ENCODE measurements at regions not wholly inside any gene's neighbourhood (a gene's known extent, or its start where the extent isn't known, plus 50 kb on each side); places are given as distances from the start of the nearest gene placed in this dataset.

DNA sequence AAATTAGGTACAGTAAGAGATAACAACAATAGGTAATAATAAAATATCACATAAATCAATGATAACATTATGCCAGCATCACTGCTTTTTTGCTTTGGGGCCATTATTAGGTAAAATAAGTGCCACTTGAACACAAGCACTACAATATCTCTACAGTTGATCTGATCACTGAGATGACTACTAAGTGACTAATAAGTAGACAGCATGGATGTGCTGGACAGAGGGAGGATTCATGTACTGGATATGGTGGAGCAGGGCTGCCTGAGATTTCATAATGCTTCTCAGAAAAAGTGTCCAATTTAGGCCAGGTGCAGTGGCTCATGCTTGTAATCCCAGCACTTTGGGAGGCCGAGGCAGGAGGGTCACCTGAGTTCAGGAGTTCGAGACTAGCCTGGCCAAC is 137.8 kb upstream of the IL1RAPL2 start:
- H3K4me2 ChIP-seq (ENCODE audit: low read length), result no peak overlapping the region
- H3K79me2 ChIP-seq, result no peaks in the 10 kb centered on the region
- no peak overlapping the region for H3K27ac ChIP-seq
- no peak for TF ChIP-seq CTCF (IDR thresholded peaks at IDR 0.05)
- no peaks in the 10 kb centered on the region for H3K36me3 ChIP-seq (ENCODE audit: control insufficient read depth, insufficient read depth, low read length)
- H2AFZ ChIP-seq, result no peak overlapping the region
- H3K9ac ChIP-seq, result no peak overlapping the region
- H3K4me1 ChIP-seq, result no peaks in the 10 kb centered on the region
- no peaks in the 10 kb centered on the region for H3K27me3 ChIP-seq (ENCODE audit: control insufficient read depth, insufficient read depth, low read length)
- no peaks in the 10 kb centered on the region for H3K9me3 ChIP-seq (ENCODE audit: control insufficient read depth, low read length)
- no peak overlapping the region for H3K4me3 ChIP-seq (ENCODE audit: low read depth, low read length)

DNA sequence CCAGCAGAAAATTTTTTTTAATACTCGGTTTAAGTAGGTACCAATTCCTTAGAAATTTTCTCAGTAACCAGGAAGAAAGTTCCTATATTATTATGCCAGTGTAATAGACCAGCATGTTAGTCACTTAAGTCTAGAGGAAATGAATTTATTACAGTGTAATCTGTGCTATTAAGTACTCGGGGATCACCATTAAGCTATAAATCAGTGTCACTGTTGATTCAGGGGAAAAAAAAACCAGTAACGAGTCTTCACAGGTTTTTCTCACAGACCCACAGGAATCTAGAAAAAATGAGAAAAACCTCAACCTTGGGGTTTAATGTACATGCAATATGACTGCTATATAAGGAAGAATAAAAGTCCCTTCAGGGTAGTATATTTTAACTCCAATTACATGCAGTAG is 138.3 kb upstream of the IL1RAPL2 start:
- Histone ChIP-seq H3K4me3 (ENCODE audit: low read depth, low read length) (no peak overlapping the region), H3K27me3 (ENCODE audit: control insufficient read depth, insufficient read depth, low read length) (no peaks in the 10 kb centered on the region), H2AFZ (no peak overlapping the region), H3K79me2 (no peaks in the 10 kb centered on the region), H3K36me3 (ENCODE audit: control insufficient read depth, insufficient read depth, low read length) (no peaks in the 10 kb centered on the region), H3K4me1 (no peaks in the 10 kb centered on the region), H3K9me3 (ENCODE audit: control insufficient read depth, low read length) (no peaks in the 10 kb centered on the region), H3K27ac (no peak overlapping the region), H3K9ac (no peak overlapping the region), H3K4me2 (ENCODE audit: low read length) (no peak overlapping the region)
- TF ChIP-seq CTCF (IDR thresholded peaks at IDR 0.05), result no peak

GRCh38 chrX:104427073-104427472 is 138.9 kb upstream of the IL1RAPL2 start:
- H2AFZ ChIP-seq, result no peak overlapping the region
- no peak overlapping the region for H3K9ac ChIP-seq
- no peak overlapping the region for H3K27ac ChIP-seq
- no peaks in the 10 kb centered on the region for H3K36me3 ChIP-seq (ENCODE audit: control insufficient read depth, insufficient read depth, low read length)
- no peak overlapping the region for H3K4me3 ChIP-seq (ENCODE audit: low read depth, low read length)
- TF ChIP-seq CTCF (IDR thresholded peaks at IDR 0.05), result no peak
- H3K27me3 ChIP-seq (ENCODE audit: control insufficient read depth, insufficient read depth, low read length), result no peaks in the 10 kb centered on the region
- H3K9me3 ChIP-seq (ENCODE audit: control insufficient read depth, low read length), result no peaks in the 10 kb centered on the region
- H3K4me1 ChIP-seq, result no peaks in the 10 kb centered on the region
- no peak overlapping the region for H3K4me2 ChIP-seq (ENCODE audit: low read length)
- H3K79me2 ChIP-seq, result no peaks in the 10 kb centered on the region

DNA sequence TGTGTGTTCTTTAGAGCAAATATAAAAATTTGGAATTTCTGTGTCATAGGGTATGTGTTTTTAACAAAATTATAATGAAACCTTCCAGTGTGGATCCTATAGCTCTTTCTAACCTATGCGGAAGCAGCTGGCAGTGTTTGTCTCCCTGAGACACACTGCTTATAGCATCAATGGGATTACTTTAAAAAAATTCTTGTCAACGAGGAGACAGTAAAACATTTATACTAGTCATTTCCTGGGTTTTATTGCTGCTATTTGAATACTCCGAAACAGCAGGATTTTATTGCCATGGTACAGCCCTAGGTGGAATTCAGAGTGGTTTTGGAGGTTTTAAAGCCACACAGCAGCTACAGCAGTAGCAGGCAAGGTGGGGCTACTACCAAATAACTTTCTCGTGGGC is 145.1 kb upstream of the IL1RAPL2 start:
- Histone ChIP-seq H3K79me2 (no peaks in the 10 kb centered on the region), H3K4me2 (ENCODE audit: low read length) (no peak overlapping the region), H3K4me1 (no peaks in the 10 kb centered on the region), H3K27me3 (ENCODE audit: control insufficient read depth, insufficient read depth, low read length) (no peaks in the 10 kb centered on the region), H3K36me3 (ENCODE audit: control insufficient read depth, insufficient read depth, low read length) (no peaks in the 10 kb centered on the region), H3K4me3 (ENCODE audit: low read depth, low read length) (no peak overlapping the region), H2AFZ (no peak overlapping the region), H3K27ac (no peak overlapping the region), H3K9me3 (ENCODE audit: control insufficient read depth, low read length) (no peaks in the 10 kb centered on the region), H3K9ac (no peak overlapping the region)
- no peak for TF ChIP-seq CTCF (IDR thresholded peaks at IDR 0.05)

DNA sequence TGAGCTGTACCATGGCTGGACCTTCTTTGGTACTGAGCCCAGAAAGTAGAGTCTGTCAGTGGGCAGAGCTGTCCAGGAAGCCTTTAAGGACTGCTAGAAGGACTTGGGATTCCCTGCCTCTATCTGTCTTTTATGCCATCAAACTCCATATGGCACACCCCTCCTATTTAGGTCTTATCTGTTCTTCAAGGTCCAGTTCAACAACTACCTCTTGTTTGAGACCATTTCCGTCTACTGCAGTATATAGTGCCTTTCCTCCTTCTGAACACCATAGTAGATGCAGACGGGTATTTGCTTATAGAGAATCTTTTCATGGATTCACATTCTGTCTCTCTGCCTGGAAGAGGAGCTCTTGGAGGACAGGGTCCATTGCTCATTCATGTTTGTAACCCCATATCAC is 146.1 kb upstream of the IL1RAPL2 start:
- no peak for TF ChIP-seq CTCF (IDR thresholded peaks at IDR 0.05)
- no peak overlapping the region for H3K4me3 ChIP-seq (ENCODE audit: low read depth, low read length)

More for the DNA sequence above, 146.1 kb upstream of the IL1RAPL2 start:
- Histone ChIP-seq H3K4me1 (no peaks in the 10 kb centered on the region), H3K36me3 (ENCODE audit: control insufficient read depth, insufficient read depth, low read length) (no peaks in the 10 kb centered on the region), H3K4me2 (ENCODE audit: low read length) (no peak overlapping the region), H3K27ac (no peak overlapping the region), H3K9ac (no peak overlapping the region), H2AFZ (no peak overlapping the region), H3K27me3 (ENCODE audit: control insufficient read depth, insufficient read depth, low read length) (no peaks in the 10 kb centered on the region), H3K9me3 (ENCODE audit: control insufficient read depth, low read length) (no peaks in the 10 kb centered on the region), H3K79me2 (no peaks in the 10 kb centered on the region)

All from parathyroid adenoma (tissue), 2 donors.